AG09319 (cell line): ENCODE measurements at regions not wholly inside any gene's neighbourhood (a gene's known extent, or its start where the extent isn't known, plus 50 kb on each side); places are given as distances from the start of the nearest gene placed in this dataset.
"Not testable (repeated sequence)": the region's sequence is repeated elsewhere in the genome, so short reads cannot be mapped to it uniquely, and the experiment has no call there.

Experiments
- DNase-seq: peaks from one replicate; pipeline ENCODE4 v3.0.0-alpha.2; 2010; ENCODE audit warnings: low read depth; ENCODE audit errors: extremely low read depth
- TF ChIP-seq, protein P1 (sequence below): IDR thresholded peaks from 2 replicates; pipeline ENCODE4 v1.5.1; 2011; ENCODE audit warnings: low read depth, mild to moderate bottlenecking, inconsistent platforms, low read length, moderate library complexity

DNA sequence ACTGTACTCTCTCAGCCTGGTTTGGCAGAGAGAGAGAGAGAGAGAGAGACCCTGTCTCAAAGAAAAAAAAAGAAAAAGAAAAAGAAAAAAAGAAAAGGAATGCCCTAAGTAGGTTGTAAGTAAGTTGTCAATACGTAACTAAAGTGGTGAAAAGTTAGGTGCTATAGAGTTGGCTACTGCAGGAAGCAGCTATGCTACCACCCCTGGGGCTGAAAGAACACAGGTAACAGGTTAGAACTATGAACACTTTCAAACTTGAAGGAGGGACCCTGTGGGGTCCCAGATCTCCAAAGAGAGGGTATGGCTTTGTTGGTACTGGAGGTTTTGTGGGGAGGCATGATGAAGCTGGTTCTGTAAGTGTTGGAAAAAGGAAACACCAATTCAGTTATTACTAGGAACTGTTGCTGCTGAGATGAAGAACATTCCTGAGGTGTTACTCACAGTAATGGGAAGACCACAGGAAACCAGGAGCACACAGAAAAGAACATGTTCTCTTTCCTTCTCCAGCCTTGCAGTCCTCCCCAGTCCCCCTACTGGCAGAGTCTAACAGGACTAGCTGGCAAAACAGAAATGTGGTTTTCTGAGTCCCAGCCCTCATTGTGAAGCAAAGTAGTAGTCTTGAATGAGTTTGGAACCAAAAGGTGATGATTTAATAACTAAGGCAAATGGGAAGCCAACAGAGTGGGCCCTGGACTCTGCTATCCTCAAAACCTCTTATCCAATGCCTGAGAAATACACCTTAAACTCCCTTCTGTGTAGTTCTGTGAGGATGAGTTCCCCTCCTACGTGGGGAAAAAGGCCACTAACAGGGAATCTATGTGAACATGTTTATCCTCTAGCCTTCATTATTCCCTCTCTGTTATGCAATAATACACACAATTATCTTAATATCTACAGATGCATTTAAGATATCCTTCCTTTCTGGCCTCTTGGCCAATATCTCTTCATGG lies 427.0 kb upstream of the DDI1 start:
- TF ChIP-seq, protein P1, sequence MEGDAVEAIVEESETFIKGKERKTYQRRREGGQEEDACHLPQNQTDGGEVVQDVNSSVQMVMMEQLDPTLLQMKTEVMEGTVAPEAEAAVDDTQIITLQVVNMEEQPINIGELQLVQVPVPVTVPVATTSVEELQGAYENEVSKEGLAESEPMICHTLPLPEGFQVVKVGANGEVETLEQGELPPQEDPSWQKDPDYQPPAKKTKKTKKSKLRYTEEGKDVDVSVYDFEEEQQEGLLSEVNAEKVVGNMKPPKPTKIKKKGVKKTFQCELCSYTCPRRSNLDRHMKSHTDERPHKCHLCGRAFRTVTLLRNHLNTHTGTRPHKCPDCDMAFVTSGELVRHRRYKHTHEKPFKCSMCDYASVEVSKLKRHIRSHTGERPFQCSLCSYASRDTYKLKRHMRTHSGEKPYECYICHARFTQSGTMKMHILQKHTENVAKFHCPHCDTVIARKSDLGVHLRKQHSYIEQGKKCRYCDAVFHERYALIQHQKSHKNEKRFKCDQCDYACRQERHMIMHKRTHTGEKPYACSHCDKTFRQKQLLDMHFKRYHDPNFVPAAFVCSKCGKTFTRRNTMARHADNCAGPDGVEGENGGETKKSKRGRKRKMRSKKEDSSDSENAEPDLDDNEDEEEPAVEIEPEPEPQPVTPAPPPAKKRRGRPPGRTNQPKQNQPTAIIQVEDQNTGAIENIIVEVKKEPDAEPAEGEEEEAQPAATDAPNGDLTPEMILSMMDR = peak; percentile 63
- peak; percentile 52 for DNase-seq

DNA sequence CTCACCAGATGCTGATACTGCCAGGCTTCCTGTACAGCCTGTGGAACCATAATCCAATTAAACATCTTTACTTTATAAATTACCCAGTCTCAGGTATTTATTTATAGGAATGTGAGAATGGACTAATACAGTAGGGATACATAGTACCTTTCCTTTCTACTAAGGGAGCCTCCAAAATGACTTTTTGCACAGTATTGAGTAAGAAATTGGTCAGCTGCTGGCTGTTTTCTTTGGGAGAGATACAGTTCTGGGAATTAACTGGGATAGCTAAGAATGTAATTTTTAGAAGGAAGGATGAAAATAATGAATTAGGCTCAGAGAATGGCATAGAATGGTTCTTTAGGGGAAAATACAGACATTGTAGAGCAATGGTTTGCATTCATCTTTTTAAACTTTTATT lies 426.0 kb upstream of the DDI1 start:
- DNase-seq = no peak
- TF ChIP-seq, protein P1 = no peak

DNA sequence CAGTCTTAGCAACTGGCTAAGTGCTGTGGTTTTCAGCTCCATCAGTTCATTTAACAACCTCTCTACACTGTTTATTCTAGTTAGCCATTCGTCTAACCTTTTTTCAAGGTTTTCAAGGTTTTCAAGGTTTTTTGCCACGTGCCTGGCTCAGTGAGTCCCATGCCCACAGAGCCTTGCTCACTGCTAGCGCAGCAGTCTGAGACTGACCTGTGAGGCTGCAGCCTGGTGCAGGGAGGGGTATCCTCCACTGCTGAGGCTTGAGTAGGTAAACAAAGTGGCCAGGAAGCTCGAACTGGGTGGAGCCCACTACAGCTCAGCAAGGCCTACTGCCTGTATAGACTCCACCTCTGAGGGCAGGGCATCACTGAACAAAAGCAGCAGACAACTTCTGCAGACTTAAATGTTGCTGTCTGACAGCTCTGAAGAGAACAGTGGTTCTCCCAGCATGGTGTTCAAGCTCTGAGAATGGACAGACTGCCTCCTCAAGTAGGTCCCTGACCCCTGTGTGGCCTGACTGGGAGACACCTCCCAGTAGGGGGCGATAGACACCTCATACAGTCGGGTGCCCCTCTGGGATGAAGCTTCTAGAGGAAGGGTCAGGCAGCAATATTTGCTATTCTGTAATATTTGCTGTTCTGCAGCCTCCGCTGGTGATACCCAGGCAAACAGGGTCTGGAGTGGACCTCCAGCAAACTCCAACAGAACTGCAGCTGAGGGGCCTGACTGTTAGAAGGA lies 424.7 kb upstream of the DDI1 start:
- DNase-seq = not testable (repeated sequence)

DNA sequence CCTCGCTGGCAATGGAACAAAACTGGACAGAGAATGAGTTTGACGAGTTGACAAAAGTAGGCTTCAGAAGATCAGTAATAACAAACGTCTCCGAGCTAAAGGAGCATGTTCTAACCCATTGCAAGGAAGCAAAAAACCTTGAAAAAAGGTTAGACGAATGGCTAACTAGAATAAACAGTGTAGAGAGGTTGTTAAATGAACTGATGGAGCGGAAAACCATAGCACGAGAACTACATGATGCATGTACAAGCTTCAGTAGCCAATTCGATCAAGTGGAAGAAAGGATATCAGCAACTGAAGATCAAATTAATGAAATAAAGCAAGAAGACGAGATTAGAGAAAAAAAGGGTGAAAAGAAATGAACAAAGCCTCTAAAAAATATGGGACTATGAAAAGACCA lies 424.0 kb upstream of the DDI1 start:
- DNase-seq = not testable (repeated sequence)

DNA sequence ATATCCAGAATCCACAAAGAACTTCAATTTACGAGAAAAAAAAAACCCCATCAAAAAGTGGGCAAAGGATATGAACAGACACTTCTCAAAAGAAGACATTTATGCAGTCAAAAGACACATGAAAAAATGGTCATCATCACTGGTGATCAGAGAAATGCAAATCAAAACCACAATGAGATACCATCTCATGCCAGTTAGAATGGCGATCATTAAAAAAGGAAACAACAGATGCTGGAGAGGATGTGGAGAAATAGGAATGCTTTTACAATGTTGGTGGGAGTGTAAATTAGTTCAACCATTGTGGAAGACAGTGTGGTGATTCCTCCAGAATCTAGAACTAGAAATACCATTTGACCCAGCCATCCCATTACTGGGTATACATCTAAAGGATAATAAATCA lies 419.9 kb upstream of the DDI1 start:
- not testable (repeated sequence) for DNase-seq

DNA sequence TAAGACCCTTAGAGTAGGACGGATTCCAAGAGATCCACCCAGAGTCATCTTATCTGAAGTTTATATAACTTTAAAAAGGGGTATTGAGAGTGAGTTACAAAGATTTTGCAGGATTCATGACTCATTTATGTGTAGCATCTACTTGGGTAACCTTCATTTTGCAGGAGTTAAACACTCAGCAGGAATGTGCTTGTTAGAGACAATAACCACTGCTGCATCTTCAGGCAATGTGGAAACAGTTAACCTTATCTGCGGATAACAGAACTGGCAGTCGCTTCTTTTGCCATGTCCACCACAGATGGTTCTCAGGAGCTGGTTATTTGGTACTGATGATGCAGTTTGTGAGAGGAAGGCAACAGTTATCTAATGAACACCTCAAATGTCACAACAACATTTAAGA lies 417.9 kb upstream of the DDI1 start:
- DNase-seq = no peak
- TF ChIP-seq, protein P1 = no peak

DNA sequence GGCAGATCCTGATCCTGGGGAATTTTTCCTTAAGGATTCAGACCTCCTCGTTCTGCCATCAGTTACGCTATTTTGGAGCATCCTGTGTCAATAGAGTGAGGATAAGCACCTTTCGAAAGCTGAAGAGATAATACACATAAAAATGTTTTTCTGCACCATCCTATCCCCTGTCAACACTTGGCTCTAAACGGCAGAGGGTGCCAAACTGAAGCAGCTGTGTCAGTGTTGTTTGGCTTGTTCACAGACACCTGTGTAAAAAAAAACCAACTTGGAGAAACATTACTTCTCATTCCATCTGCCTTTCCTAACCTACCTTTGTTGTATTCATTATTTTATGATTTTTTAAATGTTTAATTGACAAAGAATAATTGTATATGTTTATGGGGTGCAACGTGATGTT lies 417.0 kb upstream of the DDI1 start:
- TF ChIP-seq, protein P1 = peak; percentile 15
- DNase-seq = no peak

DNA sequence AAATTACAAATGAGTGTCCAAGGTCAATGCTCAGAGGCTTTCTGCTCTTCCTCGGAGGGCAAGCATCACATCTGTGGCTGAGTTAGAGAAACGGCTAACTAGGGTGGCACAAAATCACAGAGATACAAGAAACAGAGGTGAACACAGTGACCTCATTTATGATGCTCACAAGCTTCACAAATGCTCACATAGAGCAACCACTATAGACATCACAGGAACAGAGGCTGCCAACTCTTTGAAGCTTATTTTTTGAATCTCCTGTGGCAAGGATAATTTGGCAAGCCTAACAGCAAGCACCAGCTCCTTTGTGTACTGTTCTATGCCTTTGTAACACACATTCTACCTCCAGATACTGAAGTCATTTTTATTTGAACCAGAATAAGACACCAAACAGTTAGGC lies 416.5 kb upstream of the DDI1 start:
- TF ChIP-seq, protein P1 = no peak
- no peak for DNase-seq

DNA sequence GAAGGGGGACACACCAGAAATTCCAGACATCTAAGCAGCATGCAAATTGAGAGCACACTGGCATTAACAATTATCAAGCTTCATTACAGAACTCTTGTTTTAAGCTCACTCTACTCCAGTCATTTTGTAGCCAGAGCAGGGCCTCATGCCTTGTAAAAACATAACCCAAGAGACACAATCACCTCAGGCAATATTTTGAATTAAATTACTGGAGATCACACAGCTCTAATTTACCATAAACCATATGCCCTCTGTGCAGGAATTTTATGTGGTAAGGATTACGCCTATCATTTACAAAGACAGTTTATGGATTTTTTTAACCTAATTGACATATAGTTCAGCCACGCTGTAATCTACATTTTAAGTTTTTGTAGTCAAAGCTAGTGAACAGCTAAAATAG lies 414.1 kb upstream of the DDI1 start:
- TF ChIP-seq, protein P1 = no peak

More for the DNA sequence above, 414.1 kb upstream of the DDI1 start:
- DNase-seq = no peak
